Lower lobe of right lung (tissue), 2 donors: ENCODE measurements at regions not wholly inside any gene's neighbourhood (a gene's known extent, or its start where the extent isn't known, plus 50 kb on each side); places are given as distances from the start of the nearest gene placed in this dataset.

Experiments used
- ATAC-seq, 2 donors: fragments of 200-7000 bp; cut with Tn5 transposase; one replicate each; pipeline ENCODE4 v1.9.1; 2020 to 2022; ENCODE audit warnings: mild to moderate bottlenecking in 2 of 2, moderate library complexity in 2 of 2
- DNase-seq: peaks from one replicate; pipeline ENCODE4 v3.0.0-alpha.2; 2020
- H3K27ac ChIP-seq: fragments of 200-600 bp; one replicate; pipeline ENCODE4 v1.8.0; 2022
- H3K27me3 ChIP-seq: fragments of 200-600 bp; one replicate; pipeline ENCODE4 v1.8.0; 2022; ENCODE audit warnings: low read depth
- H3K36me3 ChIP-seq: fragments of 200-600 bp; one replicate; pipeline ENCODE4 v1.8.0; 2022; ENCODE audit warnings: mild to moderate bottlenecking
- H3K4me1 ChIP-seq: fragments of 200-600 bp; one replicate; pipeline ENCODE4 v1.8.0; 2022
- H3K4me3 ChIP-seq: fragments of 200-600 bp; one replicate; pipeline ENCODE4 v1.8.0; 2022; ENCODE audit warnings: mild to moderate bottlenecking
- H3K9me3 ChIP-seq: fragments of 200-600 bp; one replicate; pipeline ENCODE4 v1.8.0; 2022
- CTCF ChIP-seq: fragments of 200-600 bp; IDR thresholded peaks from one replicate; pipeline ENCODE4 v1.8.0; 2022; ENCODE audit warnings: antibody characterized with exemption, mild to moderate bottlenecking
- intact Hi-C: fragments of 100-400 bp; cut with DNase I; formaldehyde crosslinking; loops from one replicate; pipeline ENCODE4 v1.11.0; 2022
- donor health status: DM: no; HTN: yes; CAD: no; lungs with severe emphysema.

DNA sequence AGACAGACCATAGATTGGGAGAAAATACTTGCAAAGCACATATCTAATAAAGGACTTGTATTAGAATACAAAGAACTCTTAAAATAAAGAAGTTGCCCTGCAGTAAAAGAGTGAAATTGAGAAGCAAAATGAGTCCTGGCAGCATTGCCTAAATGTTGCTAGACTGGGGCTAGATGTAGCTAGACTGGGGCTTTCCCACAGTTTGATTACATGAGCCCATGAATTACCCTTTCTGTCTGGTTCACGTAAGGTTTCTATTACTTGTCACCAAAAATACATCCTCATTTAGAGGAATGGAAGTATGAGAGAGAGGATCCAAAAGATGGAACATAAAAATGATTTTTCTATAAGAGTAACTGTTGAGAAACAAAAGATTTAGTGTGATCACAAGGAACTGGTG lies 57.6 kb upstream of the CCDC28A start:
- Histone ChIP-seq H3K9me3 (no peaks in the 10 kb centered on the region), H3K27ac (no peak overlapping the region), H3K4me3 (no peak overlapping the region), H3K36me3 (no peaks in the 10 kb centered on the region), H3K4me1 (peaks cover 6% of the 10 kb centered on the region), H3K27me3 (no peaks in the 10 kb centered on the region)
- DNase-seq (no peak), ATAC-seq (no peak)
- intact Hi-C loops, result no loop called here
- TF ChIP-seq CTCF, result no peak

DNA sequence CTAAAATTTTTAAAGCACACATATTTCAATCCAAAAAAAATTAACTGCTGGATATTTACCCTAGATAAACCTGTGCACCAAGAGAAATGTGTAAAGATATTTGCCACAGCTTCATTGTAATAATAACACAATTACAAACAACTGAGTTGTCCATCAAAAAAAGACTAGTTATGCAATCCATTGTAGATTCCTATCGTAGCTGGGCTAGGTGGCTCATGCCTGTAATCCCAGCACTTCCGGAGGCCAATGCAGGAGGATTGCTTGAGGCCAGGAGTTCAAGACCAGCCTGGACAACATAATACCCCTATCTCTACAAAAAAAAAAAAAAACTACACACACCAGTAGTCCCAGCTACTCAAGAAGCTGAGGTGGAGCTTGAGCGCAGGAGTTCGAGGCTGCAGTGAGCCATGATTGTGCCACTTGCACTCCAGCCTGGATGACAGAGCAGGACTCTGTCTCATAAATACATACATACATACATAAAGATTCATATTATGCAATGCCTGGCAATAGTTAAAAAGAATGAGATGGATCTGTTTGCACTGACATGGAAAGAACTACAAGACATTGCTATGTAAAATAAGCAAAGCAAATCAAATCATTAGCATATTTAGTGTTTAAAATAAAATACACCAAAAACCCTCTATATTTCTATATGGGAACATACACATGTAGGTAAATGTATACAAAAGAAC lies 56.5 kb upstream of the CCDC28A start:
- no peak for DNase-seq
- Histone ChIP-seq H3K27ac (no peak overlapping the region), H3K36me3 (no peaks in the 10 kb centered on the region), H3K9me3 (no peaks in the 10 kb centered on the region), H3K4me3 (no peak overlapping the region), H3K27me3 (no peaks in the 10 kb centered on the region), H3K4me1 (peaks cover 6% of the 10 kb centered on the region)
- no peak for TF ChIP-seq CTCF
- ATAC-seq, result no peak
- intact Hi-C loops, result no loop called here

DNA sequence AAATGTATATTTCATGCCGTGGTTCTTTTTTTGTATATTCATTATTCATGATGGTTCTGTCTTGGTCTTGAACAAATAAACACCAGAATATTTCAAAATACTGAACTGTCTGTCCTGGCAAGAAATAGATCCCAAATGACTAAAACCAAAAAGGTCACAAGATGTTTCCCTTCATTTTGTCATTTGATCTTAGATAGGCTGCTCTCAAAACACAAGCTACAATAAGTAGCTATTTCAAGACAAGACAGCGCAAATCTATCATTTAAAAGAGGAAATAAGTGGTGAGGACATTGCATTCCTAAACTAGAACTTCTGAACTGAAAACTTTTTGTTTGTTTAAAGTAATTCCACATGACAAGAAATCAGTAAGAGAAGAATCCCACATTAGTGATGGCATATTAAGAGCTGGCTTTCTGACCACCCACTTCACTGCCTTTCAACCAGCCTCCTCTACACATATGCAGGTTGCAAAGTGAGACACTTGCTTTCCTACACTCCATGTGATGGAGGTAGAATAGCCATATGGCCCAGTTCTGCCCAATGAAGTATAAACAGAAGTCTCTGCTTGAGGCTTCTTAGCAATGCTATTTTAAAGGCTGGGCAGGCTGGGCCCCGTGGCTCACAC lies 54.4 kb upstream of the CCDC28A start:
- H3K27ac ChIP-seq, result no peak overlapping the region
- H3K27me3 ChIP-seq, result no peaks in the 10 kb centered on the region
- no peak overlapping the region for H3K4me3 ChIP-seq
- no peak for TF ChIP-seq CTCF
- peaks cover 14% of the 10 kb centered on the region for H3K4me1 ChIP-seq
- DNase-seq, result no peak
- intact Hi-C loops, result no loop called here
- H3K36me3 ChIP-seq, result no peaks in the 10 kb centered on the region
- peak; percentile 41 to 50 for ATAC-seq
- no peaks in the 10 kb centered on the region for H3K9me3 ChIP-seq

DNA sequence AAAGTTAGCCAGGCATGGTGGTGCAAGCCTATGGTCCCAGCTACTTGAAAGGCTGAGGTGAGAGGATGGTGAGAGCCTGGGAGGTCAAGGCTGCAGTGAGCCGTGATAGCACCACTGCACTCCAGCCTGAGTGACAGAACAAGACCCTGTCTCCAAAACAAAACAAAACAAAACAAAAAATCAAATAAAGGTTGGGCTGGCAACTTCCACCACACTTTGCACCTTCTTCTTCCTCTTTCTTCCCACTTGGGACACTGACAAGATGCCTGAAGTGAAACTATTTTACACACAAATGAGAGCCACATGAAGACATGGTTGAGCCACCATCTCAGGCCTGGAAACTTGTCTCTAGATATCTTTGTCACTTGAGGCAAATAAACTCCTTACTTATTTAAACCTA lies 53.8 kb upstream of the CCDC28A start:
- H3K4me3 ChIP-seq, result no peak overlapping the region
- ATAC-seq (peak in 1 of 2 donors; percentile 13), DNase-seq (no peak)
- no peak for TF ChIP-seq CTCF
- peaks cover 15% of the 10 kb centered on the region for H3K4me1 ChIP-seq
- intact Hi-C loops, result no loop called here
- H3K9me3 ChIP-seq, result no peaks in the 10 kb centered on the region
- no peak overlapping the region for H3K27ac ChIP-seq
- no peaks in the 10 kb centered on the region for H3K27me3 ChIP-seq
- no peaks in the 10 kb centered on the region for H3K36me3 ChIP-seq

DNA sequence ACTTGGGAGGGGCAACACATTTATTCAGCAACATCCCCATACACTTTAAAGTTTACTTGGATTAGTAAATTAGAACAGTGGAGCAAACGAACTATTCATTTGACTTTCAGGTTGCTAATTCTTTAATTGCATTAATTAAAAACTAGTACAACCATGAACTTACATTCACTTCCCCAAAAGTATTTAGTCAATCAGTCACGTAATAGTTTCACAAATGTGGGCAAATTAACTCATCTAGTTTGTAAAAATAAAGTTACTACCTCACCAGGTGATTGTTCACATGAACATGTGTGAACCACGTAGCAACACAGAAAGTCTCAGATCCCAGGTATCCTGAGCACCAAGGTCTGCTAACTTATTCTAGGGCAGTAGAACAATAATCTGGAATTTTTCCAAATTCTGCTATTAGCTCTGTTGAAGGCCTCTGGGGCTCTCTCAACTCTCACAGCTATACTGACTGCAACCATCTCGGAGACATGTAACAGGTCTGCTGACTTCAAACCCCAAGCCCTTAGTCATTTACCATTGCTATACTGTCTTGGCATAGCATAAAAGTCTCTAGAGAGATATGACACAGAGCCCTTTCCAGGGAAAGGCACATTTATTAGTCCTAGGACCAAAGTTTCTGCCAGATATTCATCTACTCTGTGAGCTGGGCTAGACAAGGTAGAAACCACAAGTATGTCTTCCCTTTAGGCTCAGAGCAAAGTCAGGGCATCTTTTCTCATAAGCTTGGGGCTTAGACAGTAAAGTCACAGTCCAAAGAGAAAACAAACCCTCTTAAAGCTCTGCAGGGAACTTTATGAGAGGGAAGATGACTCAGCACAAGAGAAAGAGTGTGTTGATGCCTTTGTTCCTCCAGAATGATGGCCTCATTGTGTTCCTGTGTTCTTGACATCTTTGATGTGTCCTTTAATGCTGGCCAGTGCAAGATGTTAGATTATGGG lies 50.9 kb upstream of the CCDC28A start:
- Histone ChIP-seq H3K4me1 (peaks cover 15% of the 10 kb centered on the region), H3K4me3 (no peak overlapping the region), H3K27me3 (no peaks in the 10 kb centered on the region), H3K27ac (no peak overlapping the region), H3K9me3 (no peaks in the 10 kb centered on the region), H3K36me3 (no peaks in the 10 kb centered on the region)
- DNase-seq (no peak), ATAC-seq (peak in 1 of 2 donors; percentile 49)
- no peak for TF ChIP-seq CTCF
- intact Hi-C loops, result no loop called here
